ENCODE measurements at regions not wholly inside any gene's neighbourhood (a gene's known extent, or its start where the extent isn't known, plus 50 kb on each side); places are given as distances from the start of the nearest gene placed in this dataset.

GRCh38 chr21:38605236-38605635 is 107.0 kb upstream of the ERG start:
- TF ChIP-seq, protein P1, sequence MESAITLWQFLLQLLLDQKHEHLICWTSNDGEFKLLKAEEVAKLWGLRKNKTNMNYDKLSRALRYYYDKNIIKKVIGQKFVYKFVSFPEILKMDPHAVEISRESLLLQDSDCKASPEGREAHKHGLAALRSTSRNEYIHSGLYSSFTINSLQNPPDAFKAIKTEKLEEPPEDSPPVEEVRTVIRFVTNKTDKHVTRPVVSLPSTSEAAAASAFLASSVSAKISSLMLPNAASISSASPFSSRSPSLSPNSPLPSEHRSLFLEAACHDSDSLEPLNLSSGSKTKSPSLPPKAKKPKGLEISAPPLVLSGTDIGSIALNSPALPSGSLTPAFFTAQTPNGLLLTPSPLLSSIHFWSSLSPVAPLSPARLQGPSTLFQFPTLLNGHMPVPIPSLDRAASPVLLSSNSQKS (CRISPR knock-in tag; IDR thresholded peaks at IDR 0.05), result no peak
- TF ChIP-seq, protein P2, sequence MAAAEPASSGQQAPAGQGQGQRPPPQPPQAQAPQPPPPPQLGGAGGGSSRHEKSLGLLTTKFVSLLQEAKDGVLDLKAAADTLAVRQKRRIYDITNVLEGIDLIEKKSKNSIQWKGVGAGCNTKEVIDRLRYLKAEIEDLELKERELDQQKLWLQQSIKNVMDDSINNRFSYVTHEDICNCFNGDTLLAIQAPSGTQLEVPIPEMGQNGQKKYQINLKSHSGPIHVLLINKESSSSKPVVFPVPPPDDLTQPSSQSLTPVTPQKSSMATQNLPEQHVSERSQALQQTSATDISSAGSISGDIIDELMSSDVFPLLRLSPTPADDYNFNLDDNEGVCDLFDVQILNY (CRISPR knock-in tag; IDR thresholded peaks at IDR 0.05), result no peak
- no peak for TF ChIP-seq POLR2AphosphoS5 (IDR thresholded peaks at IDR 0.05; ENCODE audit: control insufficient read depth, insufficient read depth, low read depth, low read length)
- no peak for TF ChIP-seq KLF16 (IDR thresholded peaks at IDR 0.05)
- no peak for TF ChIP-seq USF1 (CRISPR knock-in tag; IDR thresholded peaks at IDR 0.05)
- TF ChIP-seq LEF1 (IDR thresholded peaks at IDR 0.05), result no peak
- TF ChIP-seq MITF (IDR thresholded peaks at IDR 0.05), result no peak
- TF ChIP-seq, protein P3, sequence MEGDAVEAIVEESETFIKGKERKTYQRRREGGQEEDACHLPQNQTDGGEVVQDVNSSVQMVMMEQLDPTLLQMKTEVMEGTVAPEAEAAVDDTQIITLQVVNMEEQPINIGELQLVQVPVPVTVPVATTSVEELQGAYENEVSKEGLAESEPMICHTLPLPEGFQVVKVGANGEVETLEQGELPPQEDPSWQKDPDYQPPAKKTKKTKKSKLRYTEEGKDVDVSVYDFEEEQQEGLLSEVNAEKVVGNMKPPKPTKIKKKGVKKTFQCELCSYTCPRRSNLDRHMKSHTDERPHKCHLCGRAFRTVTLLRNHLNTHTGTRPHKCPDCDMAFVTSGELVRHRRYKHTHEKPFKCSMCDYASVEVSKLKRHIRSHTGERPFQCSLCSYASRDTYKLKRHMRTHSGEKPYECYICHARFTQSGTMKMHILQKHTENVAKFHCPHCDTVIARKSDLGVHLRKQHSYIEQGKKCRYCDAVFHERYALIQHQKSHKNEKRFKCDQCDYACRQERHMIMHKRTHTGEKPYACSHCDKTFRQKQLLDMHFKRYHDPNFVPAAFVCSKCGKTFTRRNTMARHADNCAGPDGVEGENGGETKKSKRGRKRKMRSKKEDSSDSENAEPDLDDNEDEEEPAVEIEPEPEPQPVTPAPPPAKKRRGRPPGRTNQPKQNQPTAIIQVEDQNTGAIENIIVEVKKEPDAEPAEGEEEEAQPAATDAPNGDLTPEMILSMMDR (IDR thresholded peaks at IDR 0.05 in 2 of 3, conservative IDR thresholded peaks at IDR 0.05 in 1 of 3; ENCODE audit: insufficient read depth in 2 of 3, low read depth in 1 of 3, low read length in 3 of 3), result no peak
- TF ChIP-seq ELF4 (CRISPR knock-in tag; IDR thresholded peaks at IDR 0.05), result no peak
- no peak for TF ChIP-seq POLR2A (conservative IDR thresholded peaks at IDR 0.05)
- TF ChIP-seq CHD4 (IDR thresholded peaks at IDR 0.05; ENCODE audit: insufficient read depth, insufficient replicate concordance, low read depth, low read length, poor library complexity, severe bottlenecking), result no peak
- TF ChIP-seq, protein P4, sequence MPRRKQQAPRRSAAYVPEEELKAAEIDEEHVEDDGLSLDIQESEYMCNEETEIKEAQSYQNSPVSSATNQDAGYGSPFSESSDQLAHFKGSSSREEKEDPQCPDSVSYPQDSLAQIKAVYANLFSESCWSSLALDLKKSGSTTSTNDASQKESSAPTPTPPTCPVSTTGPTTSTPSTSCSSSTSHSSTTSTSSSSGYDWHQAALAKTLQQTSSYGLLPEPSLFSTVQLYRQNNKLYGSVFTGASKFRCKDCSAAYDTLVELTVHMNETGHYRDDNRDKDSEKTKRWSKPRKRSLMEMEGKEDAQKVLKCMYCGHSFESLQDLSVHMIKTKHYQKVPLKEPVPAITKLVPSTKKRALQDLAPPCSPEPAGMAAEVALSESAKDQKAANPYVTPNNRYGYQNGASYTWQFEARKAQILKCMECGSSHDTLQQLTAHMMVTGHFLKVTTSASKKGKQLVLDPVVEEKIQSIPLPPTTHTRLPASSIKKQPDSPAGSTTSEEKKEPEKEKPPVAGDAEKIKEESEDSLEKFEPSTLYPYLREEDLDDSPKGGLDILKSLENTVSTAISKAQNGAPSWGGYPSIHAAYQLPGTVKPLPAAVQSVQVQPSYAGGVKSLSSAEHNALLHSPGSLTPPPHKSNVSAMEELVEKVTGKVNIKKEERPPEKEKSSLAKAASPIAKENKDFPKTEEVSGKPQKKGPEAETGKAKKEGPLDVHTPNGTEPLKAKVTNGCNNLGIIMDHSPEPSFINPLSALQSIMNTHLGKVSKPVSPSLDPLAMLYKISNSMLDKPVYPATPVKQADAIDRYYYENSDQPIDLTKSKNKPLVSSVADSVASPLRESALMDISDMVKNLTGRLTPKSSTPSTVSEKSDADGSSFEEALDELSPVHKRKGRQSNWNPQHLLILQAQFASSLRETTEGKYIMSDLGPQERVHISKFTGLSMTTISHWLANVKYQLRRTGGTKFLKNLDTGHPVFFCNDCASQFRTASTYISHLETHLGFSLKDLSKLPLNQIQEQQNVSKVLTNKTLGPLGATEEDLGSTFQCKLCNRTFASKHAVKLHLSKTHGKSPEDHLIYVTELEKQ (CRISPR knock-in tag; IDR thresholded peaks at IDR 0.05), result no peak
